ENCODE measurements at regions not wholly inside any gene's neighbourhood (a gene's known extent, or its start where the extent isn't known, plus 50 kb on each side); places are given as distances from the start of the nearest gene placed in this dataset.

GRCh38 chr2:204249437-204249836, 295.8 kb upstream of the PARD3B start:
- Histone ChIP-seq H3K4me3 (no peak overlapping the region), H3K27ac (no peak overlapping the region), H3K27me3 (no peaks in the 10 kb centered on the region), H3K9me3 (no peaks in the 10 kb centered on the region), H3K36me3 (no peaks in the 10 kb centered on the region), H3K4me1 (no peaks in the 10 kb centered on the region)
- no peak for TF ChIP-seq CTCF (IDR thresholded peaks at IDR 0.05)
- intact Hi-C loops (cut with DNase I): no loop called here
- FAIRE-seq: no peak
- ATAC-seq: no peak
- WGBS, 2 donors: 78 to 91% methylated on average over 3 of the region's 3 CpGs
- no peak for DNase-seq

GRCh38 chr2:204250692-204251091, 294.6 kb upstream of the PARD3B start:
- Histone ChIP-seq H3K9me3 (no peaks in the 10 kb centered on the region), H3K27me3 (no peaks in the 10 kb centered on the region), H3K36me3 (no peaks in the 10 kb centered on the region), H3K4me3 (no peak overlapping the region), H3K27ac (no peak overlapping the region), H3K4me1 (no peaks in the 10 kb centered on the region)
- DNase-seq (no peak), FAIRE-seq (no peak), ATAC-seq (no peak)
- intact Hi-C loops (cut with DNase I): no loop called here
- TF ChIP-seq CTCF (IDR thresholded peaks at IDR 0.05): no peak
- 55 to 67% methylated on average over 2 of the region's 2 CpGs for WGBS, 2 donors

GRCh38 chr2:204251158-204251997, 293.9 kb upstream of the PARD3B start:
- Histone ChIP-seq H3K27me3 (no peaks in the 10 kb centered on the region), H3K9me3 (no peaks in the 10 kb centered on the region), H3K27ac (no peak overlapping the region), H3K4me3 (no peak overlapping the region), H3K36me3 (no peaks in the 10 kb centered on the region), H3K4me1 (no peaks in the 10 kb centered on the region)
- no peak for ATAC-seq
- no peak for DNase-seq
- intact Hi-C loops (cut with DNase I): no loop called here
- no peak for TF ChIP-seq CTCF (IDR thresholded peaks at IDR 0.05)
- no peak for FAIRE-seq
- WGBS, 2 donors: 85 to 91% methylated on average over 11 of the region's 11 CpGs

GRCh38 chr2:204251998-204252376, 293.3 kb upstream of the PARD3B start:
- FAIRE-seq: no peak
- WGBS, 2 donors: 76 to 81% methylated on average over 11 of the region's 11 CpGs
- no peak for DNase-seq
- Histone ChIP-seq H3K27me3 (no peaks in the 10 kb centered on the region), H3K36me3 (no peaks in the 10 kb centered on the region), H3K27ac (no peak overlapping the region), H3K4me3 (no peak overlapping the region), H3K9me3 (no peaks in the 10 kb centered on the region), H3K4me1 (no peaks in the 10 kb centered on the region)
- no peak for ATAC-seq
- intact Hi-C loops (cut with DNase I): no loop called here
- TF ChIP-seq CTCF (IDR thresholded peaks at IDR 0.05): no peak

- intact Hi-C loops (cut with DNase I): no loop called here
- Histone ChIP-seq H3K27ac (no peak overlapping the region), H3K36me3 (no peaks in the 10 kb centered on the region), H3K4me1 (no peaks in the 10 kb centered on the region), H3K27me3 (no peaks in the 10 kb centered on the region), H3K4me3 (no peak overlapping the region), H3K9me3 (no peaks in the 10 kb centered on the region)
- FAIRE-seq: no peak
- DNase-seq: no peak
- ATAC-seq: no peak
- 79 to 89% methylated on average over 5 of the region's 5 CpGs for WGBS, 2 donors
- no peak for TF ChIP-seq CTCF (IDR thresholded peaks at IDR 0.05)
Measured at GRCh38 chr2:204255071-204255470, 290.2 kb upstream of the PARD3B start.

All from pancreas (tissue), 10 donors.